ENCODE measurements at regions not wholly inside any gene's neighbourhood (a gene's known extent, or its start where the extent isn't known, plus 50 kb on each side); places are given as distances from the start of the nearest gene placed in this dataset.

- DNase-seq (ENCODE audit: low read depth in 2 of 2) = no peak
These were observed 1301.3 kb downstream of the FAM181B start for GRCh38 chr11:81432333-81432732.

- DNase-seq (ENCODE audit: low read depth in 2 of 2) = no peak
These were observed 1308.8 kb downstream of the FAM181B start for GRCh38 chr11:81424822-81425221.

- DNase-seq (ENCODE audit: low read depth in 2 of 2) = no peak
These were observed 1311.3 kb downstream of the FAM181B start for GRCh38 chr11:81422402-81422801.

GRCh38 chr11:81421251-81421860 is 1312.3 kb downstream of the FAM181B start:
- no peak for DNase-seq (ENCODE audit: low read depth in 2 of 2)

- no peak for DNase-seq (ENCODE audit: low read depth in 2 of 2)
These were observed 1312.9 kb downstream of the FAM181B start for GRCh38 chr11:81420668-81421250.

GRCh38 chr11:81397316-81397715 is 1336.3 kb downstream of the FAM181B start:
- no peak for DNase-seq (ENCODE audit: low read depth in 2 of 2)

- DNase-seq (ENCODE audit: low read depth in 2 of 2) = no peak
These were observed 1339.4 kb downstream of the FAM181B start for GRCh38 chr11:81394311-81394710.

- no peak for DNase-seq (ENCODE audit: low read depth in 2 of 2)
These were observed 1345.3 kb downstream of the FAM181B start for GRCh38 chr11:81388326-81388725.

- no peak for DNase-seq (ENCODE audit: low read depth in 2 of 2)
These were observed 1353.3 kb downstream of the FAM181B start for GRCh38 chr11:81380395-81380794.

- DNase-seq (ENCODE audit: low read depth in 2 of 2) = no peak
These were observed 1356.2 kb downstream of the FAM181B start for GRCh38 chr11:81377418-81377817.

GRCh38 chr11:81373986-81374385 is 1359.7 kb downstream of the FAM181B start:
- no peak for DNase-seq (ENCODE audit: low read depth in 2 of 2)

- no peak for DNase-seq (ENCODE audit: low read depth in 2 of 2)
These were observed 1365.5 kb downstream of the FAM181B start for GRCh38 chr11:81368192-81368591.

- no peak for DNase-seq (ENCODE audit: low read depth in 2 of 2)
These were observed 1368.2 kb downstream of the FAM181B start for GRCh38 chr11:81365496-81365895.

GRCh38 chr11:81359476-81359875 is 1374.2 kb downstream of the FAM181B start:
- no peak for DNase-seq (ENCODE audit: low read depth in 2 of 2)

- no peak for DNase-seq (ENCODE audit: low read depth in 2 of 2)
These were observed 1388.1 kb downstream of the FAM181B start for GRCh38 chr11:81345609-81346008.

GRCh38 chr11:81342966-81343365 is 1390.7 kb downstream of the FAM181B start:
- DNase-seq (ENCODE audit: low read depth in 2 of 2) = no peak

- DNase-seq (ENCODE audit: low read depth in 2 of 2) = no peak
These were observed 1393.4 kb downstream of the FAM181B start for GRCh38 chr11:81340225-81340624.

GRCh38 chr11:81339521-81339920 is 1394.1 kb downstream of the FAM181B start:
- DNase-seq (ENCODE audit: low read depth in 2 of 2) = no peak

GRCh38 chr11:81337756-81338155 is 1395.9 kb downstream of the FAM181B start:
- DNase-seq (ENCODE audit: low read depth in 2 of 2) = no peak

GRCh38 chr11:81332276-81332675 is 1401.4 kb downstream of the FAM181B start:
- DNase-seq (ENCODE audit: low read depth in 2 of 2) = no peak

GRCh38 chr11:81331611-81332235 is 1401.9 kb downstream of the FAM181B start:
- no peak for DNase-seq (ENCODE audit: low read depth in 2 of 2)

- DNase-seq (ENCODE audit: low read depth in 2 of 2) = no peak
These were observed 1402.6 kb downstream of the FAM181B start for GRCh38 chr11:81331088-81331487.

- no peak for DNase-seq (ENCODE audit: low read depth in 2 of 2)
These were observed 1430.5 kb downstream of the FAM181B start for GRCh38 chr11:81303038-81303664.
